ENCODE measurements at regions not wholly inside any gene's neighbourhood (a gene's known extent, or its start where the extent isn't known, plus 50 kb on each side); places are given as distances from the start of the nearest gene placed in this dataset.
A peak's percentile ranks its signal among the peaks of the same experiment; 100 is the strongest.

DNA sequence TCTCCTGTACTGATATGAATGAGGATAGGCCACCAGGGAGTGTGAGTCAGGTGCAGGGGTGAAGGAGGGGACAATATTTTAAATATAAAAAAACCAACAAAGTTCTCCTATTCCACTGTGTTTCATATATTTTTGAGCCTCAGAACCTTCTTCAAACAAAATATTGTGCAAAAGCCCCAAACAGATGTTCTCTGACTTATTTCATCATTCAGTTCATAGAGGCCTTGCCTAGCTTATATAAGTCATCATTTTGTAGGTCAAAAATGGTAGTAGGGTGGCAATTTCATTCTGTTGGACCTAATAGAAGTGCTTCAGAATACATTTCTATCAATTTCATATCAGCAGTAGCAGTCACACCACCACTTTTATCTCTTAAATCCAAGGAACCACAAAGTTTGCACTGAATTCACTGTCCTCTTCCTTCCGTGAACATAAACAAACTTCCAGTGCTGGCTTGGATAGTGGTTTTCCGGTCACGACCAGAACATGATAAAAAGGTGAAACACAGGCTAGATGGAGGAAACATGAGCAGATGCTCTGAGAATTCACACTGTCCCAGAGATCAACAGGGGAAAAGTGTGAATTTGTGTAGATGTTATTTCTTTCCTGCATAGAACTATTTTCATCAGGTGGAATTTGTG lies 99.1 kb downstream of the EN1 start:
- FAIRE-seq (peak; percentile 88), DNase-seq (ENCODE audit: extremely low read depth in 1 of 4, low spot score in 3 of 4) (peak in 2 of 4 experiments; percentile 47 to 71), ATAC-seq (peak; percentile 77)
- no peaks in the 10 kb centered on the region for H3K36me3 ChIP-seq (ENCODE audit: control insufficient read depth, insufficient read depth, low read length)
- H3K79me2 ChIP-seq (ENCODE audit: control insufficient read depth, insufficient read depth, low read length): no peaks in the 10 kb centered on the region
- POLR2A ChIA-PET: interaction anchor here (0.7 kb wide), 1 partner anchor 10 kb away, joined by 3 read pairs; no protein-coding TSS in a partner anchor
- CTCF ChIA-PET (ENCODE audit: low intra/inter-chr PET ratio): no interaction called here
- H3K4me3 ChIP-seq: no peak overlapping the region
- peak overlapping the region; percentile 53 for H2AFZ ChIP-seq (ENCODE audit: low read depth, low read length)
- peaks cover 9 to 33% of the 10 kb centered on the region in 2 experiments for H3K4me1 ChIP-seq (replicated peaks in 1 of 2; ENCODE audit: control insufficient read depth in 2 of 2, insufficient read depth in 2 of 2, low read length in 2 of 2)
- in situ Hi-C loops (cut with MboI) (no loop called here), intact Hi-C loops (cut with micrococcal nuclease) (no loop called here)
- BruUV-seq (replicated peaks): no TSS peak
- no peak overlapping the region for H3K4me2 ChIP-seq (ENCODE audit: insufficient read depth, low read length)
- H3K9me3 ChIP-seq (replicated peaks; ENCODE audit: control insufficient read depth, insufficient read depth, low read depth, low read length): peaks cover 16% of the 10 kb centered on the region
- H3K27ac ChIP-seq (ENCODE audit: extremely low read depth, low read depth, low read length): peak overlapping the region; percentile 4; the same call in 2 of the 3 replicates
- no peaks in the 10 kb centered on the region for H3K27me3 ChIP-seq (ENCODE audit: control insufficient read depth in 2 of 2, insufficient read depth in 2 of 2, low read length in 2 of 2)
- H3K9me1 ChIP-seq (ENCODE audit: control insufficient read depth, insufficient read depth, low read length): no peaks in the 10 kb centered on the region
- WGBS (ENCODE audit: insufficient coverage, low coverage, missing lambda C conversion rate): 0% methylated on average over 3 of the region's 3 CpGs
- H3K9ac ChIP-seq (ENCODE audit: insufficient read depth in 1 of 2, low read depth in 2 of 2, low read length in 2 of 2): no peak overlapping the region; a peak in 1 of 4 replicates
- H4K20me1 ChIP-seq (replicated peaks; ENCODE audit: control insufficient read depth, insufficient read depth, low read length): no peaks in the 10 kb centered on the region
- no peak for TF ChIP-seq HMG20B (CRISPR knock-in tag; IDR thresholded peaks at IDR 0.05)
- 0 out of 2 replicates have a peak, but pooled peaks have one; percentile 11 for TF ChIP-seq MBD2 (IDR thresholded peaks at IDR 0.05; ENCODE audit: borderline replicate concordance, low read depth)
- no peak for TF ChIP-seq ZBTB7A (IDR thresholded peaks at IDR 0.05; ENCODE audit: borderline replicate concordance, control insufficient read depth, low read depth, low read length)
- TF ChIP-seq, protein P1, sequence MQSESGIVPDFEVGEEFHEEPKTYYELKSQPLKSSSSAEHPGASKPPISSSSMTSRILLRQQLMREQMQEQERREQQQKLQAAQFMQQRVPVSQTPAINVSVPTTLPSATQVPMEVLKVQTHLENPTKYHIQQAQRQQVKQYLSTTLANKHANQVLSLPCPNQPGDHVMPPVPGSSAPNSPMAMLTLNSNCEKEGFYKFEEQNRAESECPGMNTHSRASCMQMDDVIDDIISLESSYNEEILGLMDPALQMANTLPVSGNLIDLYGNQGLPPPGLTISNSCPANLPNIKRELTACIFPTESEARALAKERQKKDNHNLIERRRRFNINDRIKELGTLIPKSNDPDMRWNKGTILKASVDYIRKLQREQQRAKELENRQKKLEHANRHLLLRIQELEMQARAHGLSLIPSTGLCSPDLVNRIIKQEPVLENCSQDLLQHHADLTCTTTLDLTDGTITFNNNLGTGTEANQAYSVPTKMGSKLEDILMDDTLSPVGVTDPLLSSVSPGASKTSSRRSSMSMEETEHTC (IDR thresholded peaks at IDR 0.05): no peak
- TF ChIP-seq, protein P2, sequence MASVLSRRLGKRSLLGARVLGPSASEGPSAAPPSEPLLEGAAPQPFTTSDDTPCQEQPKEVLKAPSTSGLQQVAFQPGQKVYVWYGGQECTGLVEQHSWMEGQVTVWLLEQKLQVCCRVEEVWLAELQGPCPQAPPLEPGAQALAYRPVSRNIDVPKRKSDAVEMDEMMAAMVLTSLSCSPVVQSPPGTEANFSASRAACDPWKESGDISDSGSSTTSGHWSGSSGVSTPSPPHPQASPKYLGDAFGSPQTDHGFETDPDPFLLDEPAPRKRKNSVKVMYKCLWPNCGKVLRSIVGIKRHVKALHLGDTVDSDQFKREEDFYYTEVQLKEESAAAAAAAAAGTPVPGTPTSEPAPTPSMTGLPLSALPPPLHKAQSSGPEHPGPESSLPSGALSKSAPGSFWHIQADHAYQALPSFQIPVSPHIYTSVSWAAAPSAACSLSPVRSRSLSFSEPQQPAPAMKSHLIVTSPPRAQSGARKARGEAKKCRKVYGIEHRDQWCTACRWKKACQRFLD (CRISPR knock-in tag; IDR thresholded peaks at IDR 0.05): no peak
- TF ChIP-seq SMARCE1 (IDR thresholded peaks at IDR 0.05): peak; percentile 65; the same call in 1 of the 2 replicates
- no peak for TF ChIP-seq CEBPG (CRISPR knock-in tag; IDR thresholded peaks at IDR 0.05)
- peak; percentile 68 to 89 for TF ChIP-seq CEBPG (tag; conservative IDR thresholded peaks at IDR 0.05 in 1 of 2, IDR thresholded peaks at IDR 0.05 in 1 of 2)
- TF ChIP-seq KLF6 (CRISPR knock-in tag; IDR thresholded peaks at IDR 0.05; ENCODE audit: borderline replicate concordance): no peak
- TF ChIP-seq TAL1 (IDR thresholded peaks at IDR 0.05): peak; percentile 76
- peak; percentile 60; the same call in 1 of the 2 replicates for TF ChIP-seq PML (IDR thresholded peaks at IDR 0.05; ENCODE audit: low read length)
- TF ChIP-seq SPI1 (IDR thresholded peaks at IDR 0.05; ENCODE audit: borderline replicate concordance, low read depth, low read length): 0 out of 2 replicates have a peak, but pooled peaks have one; percentile 2
- no peak for TF ChIP-seq RBM39 (optimal IDR thresholded peaks at IDR 0.05; ENCODE audit: low read depth, low read length)
- TF ChIP-seq MAFF (IDR thresholded peaks at IDR 0.05; ENCODE audit: low read length): no peak
- TF ChIP-seq, protein P3, sequence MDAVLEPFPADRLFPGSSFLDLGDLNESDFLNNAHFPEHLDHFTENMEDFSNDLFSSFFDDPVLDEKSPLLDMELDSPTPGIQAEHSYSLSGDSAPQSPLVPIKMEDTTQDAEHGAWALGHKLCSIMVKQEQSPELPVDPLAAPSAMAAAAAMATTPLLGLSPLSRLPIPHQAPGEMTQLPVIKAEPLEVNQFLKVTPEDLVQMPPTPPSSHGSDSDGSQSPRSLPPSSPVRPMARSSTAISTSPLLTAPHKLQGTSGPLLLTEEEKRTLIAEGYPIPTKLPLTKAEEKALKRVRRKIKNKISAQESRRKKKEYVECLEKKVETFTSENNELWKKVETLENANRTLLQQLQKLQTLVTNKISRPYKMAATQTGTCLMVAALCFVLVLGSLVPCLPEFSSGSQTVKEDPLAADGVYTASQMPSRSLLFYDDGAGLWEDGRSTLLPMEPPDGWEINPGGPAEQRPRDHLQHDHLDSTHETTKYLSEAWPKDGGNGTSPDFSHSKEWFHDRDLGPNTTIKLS (IDR thresholded peaks at IDR 0.05; ENCODE audit: borderline replicate concordance, low read depth): no peak
- TF ChIP-seq CREBBP (IDR thresholded peaks at IDR 0.05; ENCODE audit: low read depth, low read length): no peak

Data from K562 (cell line).